SK-N-SH (cell line): ENCODE measurements at regions not wholly inside any gene's neighbourhood (a gene's known extent, or its start where the extent isn't known, plus 50 kb on each side); places are given as distances from the start of the nearest gene placed in this dataset.

ENCODE experiments used
- CTCF ChIP-seq: fragments of 200-600 bp; sonication (generic); IDR thresholded peaks from 2 replicates; pipeline ENCODE4 v1.6.1; 2017; ENCODE audit warnings: antibody characterized with exemption, mild to moderate bottlenecking, moderate library complexity
- EP300 ChIP-seq, 2 experiments: IDR thresholded peaks; 2 replicates each; pipeline versions ENCODE4 v1.4.0 to v1.6.1; 2012; ENCODE audit warnings: borderline replicate concordance in 1 of 2, low read depth in 1 of 2, low read length in 1 of 2
- EZH2phosphoT487 ChIP-seq: fragments of 200-600 bp; sonication (generic); IDR thresholded peaks from 2 replicates; pipeline ENCODE4 v1.6.1; 2017; ENCODE audit warnings: low read depth, mixed run types, mild to moderate bottlenecking, antibody characterized with exemption, moderate library complexity, borderline replicate concordance
- FOXJ3 ChIP-seq: sonication (generic); formaldehyde crosslinking; IDR thresholded peaks from 2 replicates; pipeline ENCODE4 v1.5.1; 2020; ENCODE audit warnings: mild to moderate bottlenecking, missing genetic modification reagents
- NFIC ChIP-seq: IDR thresholded peaks from 2 replicates; pipeline ENCODE4 v1.4.0; 2012; ENCODE audit warnings: borderline replicate concordance
- PBX3 ChIP-seq: IDR thresholded peaks from 2 replicates; pipeline ENCODE4; 2012
- POLR2AphosphoS5 ChIP-seq: IDR thresholded peaks from 2 replicates; pipeline ENCODE4 v1.6.1; 2012; ENCODE audit warnings: low read depth, low read length
- RCOR1 ChIP-seq: fragments of 150-350 bp; IDR thresholded peaks from 2 replicates; pipeline ENCODE4 v1.6.1; 2017; ENCODE audit warnings: antibody characterized with exemption, low read length
- REST ChIP-seq: IDR thresholded peaks from 2 replicates; pipeline ENCODE4 v1.6.1; 2012; ENCODE audit warnings: mild to moderate bottlenecking, low read depth, low read length, moderate library complexity
- SMC3 ChIP-seq: IDR thresholded peaks from 2 replicates; pipeline ENCODE4 v1.6.1; 2012; ENCODE audit warnings: low read depth, low read length, improper control_type of control experiment

GRCh38 chr11:38345286-38345685 is 1747.2 kb upstream of the RAG2 start:
- TF ChIP-seq CTCF (no peak), REST (no peak), PBX3 (no peak), EP300 (IDR thresholded peaks at IDR 0.05; ENCODE audit: borderline replicate concordance in 1 of 2, low read depth in 1 of 2, low read length in 1 of 2) (no peak), FOXJ3 (CRISPR knock-in tag) (no peak), POLR2AphosphoS5 (no peak), RCOR1 (no peak), NFIC (no peak), SMC3 (no peak), EZH2phosphoT487 (no peak)
